ENCODE measurements at regions not wholly inside any gene's neighbourhood (a gene's known extent, or its start where the extent isn't known, plus 50 kb on each side); places are given as distances from the start of the nearest gene placed in this dataset.

- no peak for TF ChIP-seq CTCF (IDR thresholded peaks at IDR 0.05; ENCODE audit: low read depth, low read length, missing control alignments)
- DNase-seq (ENCODE audit: low read depth), result no peak
- no peak overlapping the region for H3K4me3 ChIP-seq (ENCODE audit: low read depth, low read length)
Measured at GRCh38 chr9:120235081-120235480, 344.9 kb downstream of the CDK5RAP2 start.

GRCh38 chr9:120230227-120230626 lies 349.7 kb downstream of the CDK5RAP2 start:
- H3K4me3 ChIP-seq (ENCODE audit: low read depth, low read length), result no peak overlapping the region
- TF ChIP-seq CTCF (IDR thresholded peaks at IDR 0.05; ENCODE audit: low read depth, low read length, missing control alignments), result no peak

GRCh38 chr9:120221844-120222243 lies 358.1 kb downstream of the CDK5RAP2 start:
- no peak for DNase-seq (ENCODE audit: low read depth)
- no peak for TF ChIP-seq CTCF (IDR thresholded peaks at IDR 0.05; ENCODE audit: low read depth, low read length, missing control alignments)
- H3K4me3 ChIP-seq (ENCODE audit: low read depth, low read length), result no peak overlapping the region

More at GRCh38 chr9:120230227-120230626, 349.7 kb downstream of the CDK5RAP2 start:
- no peak for DNase-seq (ENCODE audit: low read depth)

GRCh38 chr9:120214332-120214731 lies 365.6 kb downstream of the CDK5RAP2 start:
- no peak overlapping the region for H3K4me3 ChIP-seq (ENCODE audit: low read depth, low read length)
- DNase-seq (ENCODE audit: low read depth), result no peak
- TF ChIP-seq CTCF (IDR thresholded peaks at IDR 0.05; ENCODE audit: low read depth, low read length, missing control alignments), result no peak

- TF ChIP-seq CTCF (IDR thresholded peaks at IDR 0.05; ENCODE audit: low read depth, low read length, missing control alignments), result no peak
- H3K4me3 ChIP-seq (ENCODE audit: low read depth, low read length), result no peak overlapping the region
- DNase-seq (ENCODE audit: low read depth), result no peak
Measured at GRCh38 chr9:120212853-120213200, 367.1 kb downstream of the CDK5RAP2 start.

- no peak for TF ChIP-seq CTCF (IDR thresholded peaks at IDR 0.05; ENCODE audit: low read depth, low read length, missing control alignments)
- no peak for DNase-seq (ENCODE audit: low read depth)
- H3K4me3 ChIP-seq (ENCODE audit: low read depth, low read length), result no peak overlapping the region
Measured at GRCh38 chr9:120212153-120212852, 367.7 kb downstream of the CDK5RAP2 start.

GRCh38 chr9:120210274-120210673 lies 369.7 kb downstream of the CDK5RAP2 start:
- H3K4me3 ChIP-seq (ENCODE audit: low read depth, low read length), result no peak overlapping the region
- DNase-seq (ENCODE audit: low read depth), result no peak
- no peak for TF ChIP-seq CTCF (IDR thresholded peaks at IDR 0.05; ENCODE audit: low read depth, low read length, missing control alignments)
